ENCODE measurements at regions not wholly inside any gene's neighbourhood (a gene's known extent, or its start where the extent isn't known, plus 50 kb on each side); places are given as distances from the start of the nearest gene placed in this dataset.
A peak's percentile ranks its signal among the peaks of the same experiment; 100 is the strongest.

GRCh38 chr2:9779596-9780264 is 63.5 kb upstream of the TAF1B start:
- H3K4me1 ChIP-seq (ENCODE audit: control extremely low read depth in 1 of 4, control insufficient read depth in 4 of 4, insufficient read depth in 4 of 4, low read length in 3 of 4), result peaks cover 0 to 15% (median 5%) of the 10 kb centered on the region in 4 experiments
- H3K27me3 ChIP-seq (replicated peaks in 2 of 5; ENCODE audit: control insufficient read depth in 4 of 5, insufficient read depth in 5 of 5, low read length in 4 of 5), result no peaks in the 10 kb centered on the region
- H3K27ac ChIP-seq (ENCODE audit: insufficient read depth in 1 of 2, low read depth in 1 of 2, low read length in 2 of 2, poor library complexity in 1 of 2, severe bottlenecking in 2 of 2), result no peak overlapping the region
- ChIA-PET POLR2A (no interaction called here), CTCF (interaction anchor here (1.4 kb wide), 2 partner anchors 20 to 33 kb away, joined by 3 to 4 read pairs; no protein-coding TSS in a partner anchor)
- H3K36me3 ChIP-seq (ENCODE audit: control insufficient read depth in 4 of 4, insufficient read depth in 4 of 4, low read length in 3 of 4), result no peaks in the 10 kb centered on the region
- no peaks in the 10 kb centered on the region for H3K9me3 ChIP-seq (ENCODE audit: control extremely low read depth in 1 of 5, control insufficient read depth in 4 of 5, insufficient read depth in 2 of 5, low read depth in 1 of 5, low read length in 4 of 5)
- H3K4me3 ChIP-seq (ENCODE audit: control insufficient read depth in 1 of 7, extremely low read depth in 1 of 7, insufficient read depth in 4 of 7, low read depth in 2 of 7, low read length in 6 of 7), result no peak overlapping the region
- no peak for DNase-seq
- 86% methylated on average over 12 of the region's 14 CpGs for WGBS (ENCODE audit: insufficient coverage)

GRCh38 chr2:9780368-9781130 is 62.7 kb upstream of the TAF1B start:
- Histone ChIP-seq H3K27ac (ENCODE audit: insufficient read depth in 1 of 2, low read depth in 1 of 2, low read length in 2 of 2, poor library complexity in 1 of 2, severe bottlenecking in 2 of 2) (no peak overlapping the region), H3K4me1 (ENCODE audit: control extremely low read depth in 1 of 4, control insufficient read depth in 4 of 4, insufficient read depth in 4 of 4, low read length in 3 of 4) (peaks cover 0 to 15% (median 5%) of the 10 kb centered on the region in 4 experiments), H3K27me3 (replicated peaks in 2 of 5; ENCODE audit: control insufficient read depth in 4 of 5, insufficient read depth in 5 of 5, low read length in 4 of 5) (no peaks in the 10 kb centered on the region), H3K9me3 (ENCODE audit: control extremely low read depth in 1 of 5, control insufficient read depth in 4 of 5, insufficient read depth in 2 of 5, low read depth in 1 of 5, low read length in 4 of 5) (no peaks in the 10 kb centered on the region), H3K36me3 (ENCODE audit: control insufficient read depth in 4 of 4, insufficient read depth in 4 of 4, low read length in 3 of 4) (no peaks in the 10 kb centered on the region), H3K4me3 (ENCODE audit: control insufficient read depth in 1 of 7, extremely low read depth in 1 of 7, insufficient read depth in 4 of 7, low read depth in 2 of 7, low read length in 6 of 7) (no peak overlapping the region)
- 96% methylated on average over 9 of the region's 10 CpGs for WGBS (ENCODE audit: insufficient coverage)
- DNase-seq, result peak in 2 of 3 donors; percentile 37 to 43
- ChIA-PET POLR2A (no interaction called here), CTCF (interaction anchor here (1.4 kb wide), 2 partner anchors 19 to 32 kb away, joined by 3 to 4 read pairs; no protein-coding TSS in a partner anchor)

- H3K4me1 ChIP-seq (ENCODE audit: control extremely low read depth in 1 of 4, control insufficient read depth in 4 of 4, insufficient read depth in 4 of 4, low read length in 3 of 4), result peaks cover 0 to 15% (median 5%) of the 10 kb centered on the region in 4 experiments
- CTCF ChIA-PET, result interaction anchor here (0.7 kb wide), 1 partner anchor 11 kb away, joined by 3 read pairs; no protein-coding TSS in a partner anchor
- no peak overlapping the region for H3K4me3 ChIP-seq (ENCODE audit: control insufficient read depth in 1 of 7, extremely low read depth in 1 of 7, insufficient read depth in 4 of 7, low read depth in 2 of 7, low read length in 6 of 7)
- POLR2A ChIA-PET, result no interaction called here
- no peaks in the 10 kb centered on the region for H3K9me3 ChIP-seq (ENCODE audit: control extremely low read depth in 1 of 5, control insufficient read depth in 4 of 5, insufficient read depth in 2 of 5, low read depth in 1 of 5, low read length in 4 of 5)
- H3K27me3 ChIP-seq (replicated peaks in 2 of 5; ENCODE audit: control insufficient read depth in 4 of 5, insufficient read depth in 5 of 5, low read length in 4 of 5), result no peaks in the 10 kb centered on the region
- no peak for DNase-seq
- no peaks in the 10 kb centered on the region for H3K36me3 ChIP-seq (ENCODE audit: control insufficient read depth in 4 of 4, insufficient read depth in 4 of 4, low read length in 3 of 4)
- H3K27ac ChIP-seq (ENCODE audit: insufficient read depth in 1 of 2, low read depth in 1 of 2, low read length in 2 of 2, poor library complexity in 1 of 2, severe bottlenecking in 2 of 2), result no peak overlapping the region
- WGBS (ENCODE audit: insufficient coverage), result 97% methylated on average over 4 of the region's 9 CpGs
These were observed 62.0 kb upstream of the TAF1B start for GRCh38 chr2:9781252-9781651.

GRCh38 chr2:9782197-9782719 is 61.0 kb upstream of the TAF1B start:
- peaks cover 0 to 15% (median 6%) of the 10 kb centered on the region in 4 experiments for H3K4me1 ChIP-seq (ENCODE audit: control extremely low read depth in 1 of 4, control insufficient read depth in 4 of 4, insufficient read depth in 4 of 4, low read length in 3 of 4)
- no peaks in the 10 kb centered on the region for H3K27me3 ChIP-seq (replicated peaks in 2 of 5; ENCODE audit: control insufficient read depth in 4 of 5, insufficient read depth in 5 of 5, low read length in 4 of 5)
- H3K4me3 ChIP-seq (ENCODE audit: control insufficient read depth in 1 of 7, extremely low read depth in 1 of 7, insufficient read depth in 4 of 7, low read depth in 2 of 7, low read length in 6 of 7), result no peak overlapping the region
- 86% methylated on average over 4 of the region's 8 CpGs for WGBS (ENCODE audit: insufficient coverage)
- H3K27ac ChIP-seq (ENCODE audit: insufficient read depth in 1 of 2, low read depth in 1 of 2, low read length in 2 of 2, poor library complexity in 1 of 2, severe bottlenecking in 2 of 2), result no peak overlapping the region
- peak in 2 of 3 donors; percentile 43 to 49 for DNase-seq
- CTCF ChIA-PET, result interaction anchor here (0.7 to 1.0 kb wide), 2 partner anchors 10 to 12 kb away, joined by 3 to 4 read pairs; no protein-coding TSS in a partner anchor
- no peaks in the 10 kb centered on the region for H3K9me3 ChIP-seq (ENCODE audit: control extremely low read depth in 1 of 5, control insufficient read depth in 4 of 5, insufficient read depth in 2 of 5, low read depth in 1 of 5, low read length in 4 of 5)
- H3K36me3 ChIP-seq (ENCODE audit: control insufficient read depth in 4 of 4, insufficient read depth in 4 of 4, low read length in 3 of 4), result no peaks in the 10 kb centered on the region
- POLR2A ChIA-PET, result no interaction called here

- ChIA-PET POLR2A (no interaction called here), CTCF (interaction anchor here (1.6 kb wide), 1 partner anchor 10 kb away, joined by 5 read pairs; no protein-coding TSS in a partner anchor)
- Histone ChIP-seq H3K27ac (ENCODE audit: insufficient read depth in 1 of 2, low read depth in 1 of 2, low read length in 2 of 2, poor library complexity in 1 of 2, severe bottlenecking in 2 of 2) (no peak overlapping the region), H3K4me1 (ENCODE audit: control extremely low read depth in 1 of 4, control insufficient read depth in 4 of 4, insufficient read depth in 4 of 4, low read length in 3 of 4) (peaks cover 0 to 17% (median 12%) of the 10 kb centered on the region in 4 experiments), H3K36me3 (ENCODE audit: control insufficient read depth in 4 of 4, insufficient read depth in 4 of 4, low read length in 3 of 4) (no peaks in the 10 kb centered on the region), H3K4me3 (ENCODE audit: control insufficient read depth in 1 of 7, extremely low read depth in 1 of 7, insufficient read depth in 4 of 7, low read depth in 2 of 7, low read length in 6 of 7) (no peak overlapping the region), H3K27me3 (replicated peaks in 2 of 5; ENCODE audit: control insufficient read depth in 4 of 5, insufficient read depth in 5 of 5, low read length in 4 of 5) (no peaks in the 10 kb centered on the region), H3K9me3 (ENCODE audit: control extremely low read depth in 1 of 5, control insufficient read depth in 4 of 5, insufficient read depth in 2 of 5, low read depth in 1 of 5, low read length in 4 of 5) (peaks cover 0 to 8% (median 4%) of the 10 kb centered on the region in 5 experiments)
- 97% methylated on average over 10 of the region's 10 CpGs for WGBS (ENCODE audit: insufficient coverage)
- DNase-seq, result no peak
These were observed 53.9 kb upstream of the TAF1B start for GRCh38 chr2:9789371-9789770.

- Histone ChIP-seq H3K4me1 (ENCODE audit: control extremely low read depth in 1 of 4, control insufficient read depth in 4 of 4, insufficient read depth in 4 of 4, low read length in 3 of 4) (peaks cover 0 to 17% (median 12%) of the 10 kb centered on the region in 4 experiments), H3K27me3 (replicated peaks in 2 of 5; ENCODE audit: control insufficient read depth in 4 of 5, insufficient read depth in 5 of 5, low read length in 4 of 5) (no peaks in the 10 kb centered on the region), H3K9me3 (ENCODE audit: control extremely low read depth in 1 of 5, control insufficient read depth in 4 of 5, insufficient read depth in 2 of 5, low read depth in 1 of 5, low read length in 4 of 5) (peaks cover 0 to 8% (median 4%) of the 10 kb centered on the region in 5 experiments), H3K4me3 (ENCODE audit: control insufficient read depth in 1 of 7, extremely low read depth in 1 of 7, insufficient read depth in 4 of 7, low read depth in 2 of 7, low read length in 6 of 7) (no peak overlapping the region), H3K27ac (ENCODE audit: insufficient read depth in 1 of 2, low read depth in 1 of 2, low read length in 2 of 2, poor library complexity in 1 of 2, severe bottlenecking in 2 of 2) (no peak overlapping the region), H3K36me3 (ENCODE audit: control insufficient read depth in 4 of 4, insufficient read depth in 4 of 4, low read length in 3 of 4) (no peaks in the 10 kb centered on the region)
- ChIA-PET CTCF (interaction anchor here (0.7 to 1.6 kb wide), 3 partner anchors 8 to 197 kb away, joined by 3 to 5 read pairs (median 3); no protein-coding TSS in a partner anchor), POLR2A (no interaction called here)
- no peak for DNase-seq
- WGBS (ENCODE audit: insufficient coverage), result 97% methylated on average over 4 of the region's 8 CpGs
These were observed 52.5 kb upstream of the TAF1B start for GRCh38 chr2:9790702-9791225.
